SK-N-SH treated with all-trans-retinoic acid at 6 μM for 48 hours (cell line): ENCODE measurements at regions not wholly inside any gene's neighbourhood (a gene's known extent, or its start where the extent isn't known, plus 50 kb on each side); places are given as distances from the start of the nearest gene placed in this dataset.

ENCODE experiments used
- ATAC-seq: fragments of 200-7000 bp; cut with Tn5 transposase; 3 replicates; pipeline ENCODE4 v1.9.1; 2020; ENCODE audit warnings: mild to moderate bottlenecking, moderate library complexity
- ARNTL ChIP-seq: fragments of 450-650 bp; formaldehyde crosslinking; IDR thresholded peaks from 2 replicates; pipeline ENCODE4 v1.5.0; 2020; ENCODE audit warnings: low read depth, mild to moderate bottlenecking, moderate library complexity, borderline replicate concordance
- BACH2 ChIP-seq: fragments of 250-450 bp; sonication (Bioruptor Pico); IDR thresholded peaks from 2 replicates; pipeline ENCODE4 v1.9.0; 2021; ENCODE audit warnings: mild to moderate bottlenecking, borderline replicate concordance
- CSDC2 ChIP-seq: fragments of 250-450 bp; sonication (Bioruptor Pico); IDR thresholded peaks from 2 replicates; pipeline ENCODE4 v1.5.0; 2020; ENCODE audit warnings: mild to moderate bottlenecking, moderate library complexity
- CSRNP3 ChIP-seq: fragments of 250-450 bp; sonication (Bioruptor Pico); IDR thresholded peaks from 2 replicates; pipeline ENCODE4 v1.5.1; 2021; ENCODE audit warnings: mild to moderate bottlenecking, moderate library complexity
- GLIS3 ChIP-seq: fragments of 250-450 bp; sonication (Bioruptor Pico); IDR thresholded peaks from 2 replicates; pipeline ENCODE4 v1.5.0; 2020; ENCODE audit warnings: mild to moderate bottlenecking, moderate library complexity
- ISL1 ChIP-seq: fragments of 250-450 bp; sonication (Bioruptor Pico); IDR thresholded peaks from 2 replicates; pipeline ENCODE4 v2.1.2; 2022; ENCODE audit warnings: mild to moderate bottlenecking, moderate library complexity
- OSR1 ChIP-seq: fragments of 250-450 bp; sonication (Bioruptor Pico); IDR thresholded peaks from 2 replicates; pipeline ENCODE4 v1.8.0; 2022; ENCODE audit warnings: moderate library complexity, mild to moderate bottlenecking, inconsistent platforms
- PATZ1 ChIP-seq: fragments of 250-450 bp; sonication (Bioruptor Pico); IDR thresholded peaks from 2 replicates; pipeline ENCODE4 v1.8.0; 2020; ENCODE audit warnings: mild to moderate bottlenecking, moderate library complexity, borderline replicate concordance
- POU6F1 ChIP-seq: fragments of 250-450 bp; sonication (Bioruptor Pico); IDR thresholded peaks from 2 replicates; pipeline ENCODE4 v1.8.0; 2021; ENCODE audit warnings: low read depth, mild to moderate bottlenecking, moderate library complexity, borderline replicate concordance
- PPARA ChIP-seq: fragments of 250-450 bp; sonication (Bioruptor Pico); IDR thresholded peaks from 2 replicates; pipeline ENCODE4 v1.5.0; 2020; ENCODE audit warnings: mild to moderate bottlenecking, borderline replicate concordance
- RARB ChIP-seq: fragments of 250-450 bp; sonication (Bioruptor Pico); IDR thresholded peaks from 2 replicates; pipeline ENCODE4 v1.8.0; 2021; ENCODE audit warnings: mild to moderate bottlenecking, moderate library complexity
- SNAI2 ChIP-seq: fragments of 250-450 bp; sonication (Bioruptor Pico); IDR thresholded peaks from 2 replicates; pipeline ENCODE4 v1.5.0; 2020; ENCODE audit warnings: mild to moderate bottlenecking, moderate library complexity
- TCF4 ChIP-seq: fragments of 250-450 bp; sonication (Bioruptor Pico); IDR thresholded peaks from 2 replicates; pipeline ENCODE4 v1.8.0; 2021; ENCODE audit warnings: mild to moderate bottlenecking, moderate library complexity, borderline replicate concordance
- TOX ChIP-seq: fragments of 250-450 bp; sonication (Bioruptor Pico); IDR thresholded peaks from 2 replicates; pipeline ENCODE4 v1.8.0; 2021; ENCODE audit warnings: mild to moderate bottlenecking, moderate library complexity, borderline replicate concordance
- TSHZ2 ChIP-seq: fragments of 250-450 bp; sonication (Bioruptor Pico); IDR thresholded peaks from 2 replicates; pipeline ENCODE4 v1.5.0; 2020; ENCODE audit warnings: mild to moderate bottlenecking, moderate library complexity
- ZC3H10 ChIP-seq: fragments of 250-450 bp; sonication (Bioruptor Pico); IDR thresholded peaks from 2 replicates; pipeline ENCODE4 v1.5.1; 2021; ENCODE audit warnings: mild to moderate bottlenecking, moderate library complexity
- ZFP3 ChIP-seq: fragments of 250-450 bp; sonication (Bioruptor Pico); IDR thresholded peaks from 2 replicates; pipeline ENCODE4 v1.5.0; 2020; ENCODE audit warnings: mild to moderate bottlenecking, moderate library complexity
- ZFP30 ChIP-seq: fragments of 450-650 bp; formaldehyde crosslinking; IDR thresholded peaks from 2 replicates; pipeline ENCODE4 v1.5.0; 2022; ENCODE audit warnings: mild to moderate bottlenecking, moderate library complexity
- ZNF70 ChIP-seq: fragments of 450-650 bp; formaldehyde crosslinking; IDR thresholded peaks from 2 replicates; pipeline ENCODE4 v1.5.0; 2020; ENCODE audit warnings: mild to moderate bottlenecking, moderate library complexity
- ZNF8 ChIP-seq: fragments of 450-650 bp; formaldehyde crosslinking; IDR thresholded peaks from 2 replicates; pipeline ENCODE4 v1.5.0; 2020; ENCODE audit warnings: mild to moderate bottlenecking, moderate library complexity

- TF ChIP-seq TSHZ2 (CRISPR knock-in tag), result no peak
- no peak for TF ChIP-seq TCF4 (CRISPR knock-in tag)
- no peak for TF ChIP-seq ZNF8 (CRISPR knock-in tag)
- no peak for TF ChIP-seq GLIS3
- TF ChIP-seq SNAI2, result no peak
- TF ChIP-seq CSDC2 (CRISPR knock-in tag), result no peak
- no peak for TF ChIP-seq ARNTL
- TF ChIP-seq ISL1, result no peak
- TF ChIP-seq OSR1 (CRISPR knock-in tag), result no peak
- TF ChIP-seq RARB (CRISPR knock-in tag), result no peak
- no peak for TF ChIP-seq TOX
- no peak for TF ChIP-seq ZNF70 (CRISPR knock-in tag)
- TF ChIP-seq PPARA (CRISPR knock-in tag), result no peak
- no peak for TF ChIP-seq POU6F1 (CRISPR knock-in tag)
- no peak for TF ChIP-seq CSRNP3
- ATAC-seq, result no peak
These were observed 541.2 kb upstream of the MAGEB18 start for GRCh38 chrX:25596921-25597320.

GRCh38 chrX:25597551-25597950, 540.6 kb upstream of the MAGEB18 start:
- TF ChIP-seq OSR1 (CRISPR knock-in tag), result no peak
- TF ChIP-seq BACH2 (CRISPR knock-in tag), result no peak
- TF ChIP-seq GLIS3, result no peak
- TF ChIP-seq PPARA (CRISPR knock-in tag), result no peak
- no peak for TF ChIP-seq ZFP3 (CRISPR knock-in tag)
- no peak for TF ChIP-seq PATZ1 (CRISPR knock-in tag)
- no peak for TF ChIP-seq ZFP30 (CRISPR knock-in tag)
- no peak for TF ChIP-seq ZC3H10 (CRISPR knock-in tag)
- TF ChIP-seq ARNTL, result no peak
- TF ChIP-seq, all 23 proteins: peak for 0
- ATAC-seq, result no peak

- TF ChIP-seq TOX (no peak), ZC3H10 (CRISPR knock-in tag) (no peak), CSRNP3 (no peak)
- no peak for ATAC-seq
These were observed 539.1 kb upstream of the MAGEB18 start for GRCh38 chrX:25599061-25599460.

GRCh38 chrX:25600776-25601175, 537.4 kb upstream of the MAGEB18 start:
- ATAC-seq, result no peak
- TF ChIP-seq RARB (CRISPR knock-in tag) (no peak), GLIS3 (no peak)
- TF ChIP-seq, all 23 proteins: peak for 0
